Kidney epithelial cell (primary cell): ENCODE measurements at regions not wholly inside any gene's neighbourhood (a gene's known extent, or its start where the extent isn't known, plus 50 kb on each side); places are given as distances from the start of the nearest gene placed in this dataset.

ENCODE experiments used
- DNase-seq: peaks from one replicate; pipeline ENCODE4 v3.0.0-alpha.2; 2010; ENCODE audit warnings: low read depth
- H3K27me3 ChIP-seq: 2 replicates; pipeline ENCODE4 v1.6.0; 2011; ENCODE audit warnings: low read length; ENCODE audit not compliant: control insufficient read depth, insufficient read depth
- H3K36me3 ChIP-seq: 2 replicates; pipeline ENCODE4 v1.5.1; 2011; ENCODE audit warnings: low read length; ENCODE audit not compliant: control insufficient read depth, insufficient read depth
- H3K4me3 ChIP-seq: 2 replicates; pipeline ENCODE4 v1.5.1; 2011; ENCODE audit warnings: low read depth, mild to moderate bottlenecking, control low read depth, low read length
- CTCF ChIP-seq: IDR thresholded peaks from 2 replicates; pipeline ENCODE4 v1.5.1; 2011; ENCODE audit warnings: mild to moderate bottlenecking, moderate library complexity, low read length, control low read depth, inconsistent platforms; ENCODE audit not compliant: insufficient read depth, poor library complexity, severe bottlenecking

GRCh38 chr1:101185421-101185820 lies 51.4 kb upstream of the S1PR1 start:
- H3K27me3 ChIP-seq = no peaks in the 10 kb centered on the region
- no peak for DNase-seq
- TF ChIP-seq CTCF = no peak
- no peak overlapping the region for H3K4me3 ChIP-seq
- no peaks in the 10 kb centered on the region for H3K36me3 ChIP-seq

GRCh38 chr1:101183388-101183699 lies 53.5 kb upstream of the S1PR1 start:
- no peak for TF ChIP-seq CTCF
- Histone ChIP-seq H3K27me3 (no peaks in the 10 kb centered on the region), H3K36me3 (no peaks in the 10 kb centered on the region), H3K4me3 (no peak overlapping the region)
- DNase-seq = no peak

- no peak overlapping the region for H3K4me3 ChIP-seq
- DNase-seq = no peak
- TF ChIP-seq CTCF = no peak
- no peaks in the 10 kb centered on the region for H3K36me3 ChIP-seq
- no peaks in the 10 kb centered on the region for H3K27me3 ChIP-seq
These were observed 54.0 kb upstream of the S1PR1 start for GRCh38 chr1:101182627-101183387.

- DNase-seq = no peak
- H3K27me3 ChIP-seq = no peaks in the 10 kb centered on the region
- TF ChIP-seq CTCF = no peak
- H3K4me3 ChIP-seq = no peak overlapping the region
- no peaks in the 10 kb centered on the region for H3K36me3 ChIP-seq
These were observed 54.9 kb upstream of the S1PR1 start for GRCh38 chr1:101181930-101182329.

GRCh38 chr1:101178688-101179491 lies 57.9 kb upstream of the S1PR1 start:
- H3K4me3 ChIP-seq = no peak overlapping the region
- no peaks in the 10 kb centered on the region for H3K27me3 ChIP-seq
- no peak for TF ChIP-seq CTCF
- no peaks in the 10 kb centered on the region for H3K36me3 ChIP-seq
- no peak for DNase-seq
